K562 (cell line): ENCODE measurements at regions not wholly inside any gene's neighbourhood (a gene's known extent, or its start where the extent isn't known, plus 50 kb on each side); places are given as distances from the start of the nearest gene placed in this dataset.

Experiments used
- ATF2 ChIP-seq: sonication (generic); formaldehyde crosslinking; IDR thresholded peaks from 2 replicates; pipeline ENCODE4 v1.8.1; 2022; ENCODE audit warnings: missing genetic modification reagents
- MGA ChIP-seq: fragments of 450-650 bp; IDR thresholded peaks from 2 replicates; pipeline ENCODE4 v1.6.1; 2016; ENCODE audit warnings: mild to moderate bottlenecking, moderate library complexity

DNA sequence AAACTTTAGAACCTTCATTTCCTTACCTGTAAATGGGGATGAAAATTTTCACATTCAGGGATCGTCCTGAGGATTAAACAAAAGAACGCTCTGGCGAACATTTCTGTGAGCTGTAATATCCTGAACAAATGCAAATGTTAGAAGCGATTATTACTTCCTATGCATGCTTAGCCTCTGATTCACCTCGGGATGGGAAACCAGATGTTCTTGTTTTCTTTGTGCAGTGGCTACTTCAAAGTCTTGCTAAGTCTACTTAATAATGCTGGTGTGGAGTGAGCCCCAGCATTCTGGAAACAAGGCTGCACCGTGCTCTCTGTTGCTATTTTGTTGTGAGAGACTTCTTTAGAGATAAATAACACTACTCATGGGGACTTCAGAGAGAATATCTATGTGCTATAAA lies 119.1 kb upstream of the PELI1 start (continued):
- TF ChIP-seq MGA (no peak), ATF2 (CRISPR knock-in tag) (no peak)
